Endothelial cell (in vitro differentiated cells): ENCODE measurements at regions not wholly inside any gene's neighbourhood (a gene's known extent, or its start where the extent isn't known, plus 50 kb on each side); places are given as distances from the start of the nearest gene placed in this dataset.

Source experiments
- DNase-seq: peaks from one replicate; pipeline ENCODE4 v3.0.0; 2021; ENCODE audit warnings: low spot score
- H3K27ac Mint-ChIP-seq: one replicate; pipeline ENCODE4 v1.8.0; 2021; ENCODE audit warnings: mixed read lengths, inconsistent platforms; ENCODE audit not compliant: unreplicated experiment
- H3K27me3 Mint-ChIP-seq: one replicate; pipeline ENCODE4 v1.8.0; 2021; ENCODE audit warnings: mild to moderate bottlenecking, moderate library complexity, mixed read lengths, inconsistent platforms; ENCODE audit not compliant: unreplicated experiment
- H3K36me3 Mint-ChIP-seq: one replicate; pipeline ENCODE4 v1.8.0; 2021; ENCODE audit warnings: mild to moderate bottlenecking, low read depth, mixed read lengths, inconsistent platforms; ENCODE audit not compliant: unreplicated experiment
- H3K4me1 Mint-ChIP-seq: one replicate; pipeline ENCODE4 v1.8.0; 2021; ENCODE audit warnings: mild to moderate bottlenecking, mixed read lengths, inconsistent platforms; ENCODE audit not compliant: unreplicated experiment
- H3K4me3 Mint-ChIP-seq: one replicate; pipeline ENCODE4 v1.8.0; 2021; ENCODE audit warnings: mild to moderate bottlenecking, mixed read lengths, inconsistent platforms; ENCODE audit not compliant: unreplicated experiment
- H3K9me3 Mint-ChIP-seq: one replicate; pipeline ENCODE4 v1.8.0; 2021; ENCODE audit warnings: mixed read lengths, inconsistent platforms; ENCODE audit not compliant: unreplicated experiment
- CTCF ChIP-seq: fragments of 200-600 bp; sonication (generic); IDR thresholded peaks from one replicate; pipeline ENCODE4 v1.5.0; 2021; ENCODE audit warnings: antibody characterized with exemption; ENCODE audit not compliant: unreplicated experiment

DNA sequence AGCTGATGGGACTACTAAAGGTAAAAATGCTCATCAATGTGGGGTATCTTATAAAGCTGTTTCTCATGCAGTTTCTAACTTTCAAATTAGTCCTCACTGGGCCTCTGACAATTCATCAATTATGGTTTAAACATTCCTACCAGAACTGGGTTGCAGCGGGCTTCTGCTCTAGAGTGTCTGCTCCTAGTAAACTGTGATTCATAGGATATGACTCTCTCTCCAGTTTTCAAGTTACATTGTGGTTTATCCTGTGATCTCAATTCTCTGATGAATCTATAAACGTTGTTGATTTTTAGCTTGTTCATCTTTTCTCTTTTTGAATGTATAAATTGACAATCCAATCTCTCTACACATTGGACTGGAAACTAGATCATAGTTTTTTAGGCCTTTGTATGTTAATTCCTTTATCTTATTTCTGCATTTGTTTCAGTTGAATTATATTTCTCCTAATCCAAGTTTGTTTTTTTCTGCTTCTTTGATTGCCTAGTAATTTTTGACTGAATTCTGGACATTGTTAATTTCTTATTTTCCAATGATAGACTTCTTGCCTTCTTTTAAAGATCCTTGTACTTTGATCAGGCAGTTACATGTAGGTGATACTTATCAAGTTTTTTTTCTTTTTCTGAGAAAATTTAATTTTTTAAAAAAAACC, 822.6 kb downstream of the TLE1 start:
- DNase-seq = no peak
- Mint-ChIP-seq H3K4me3 (no peak overlapping the region), H3K9me3 (no peaks in the 10 kb centered on the region), H3K27me3 (no peaks in the 10 kb centered on the region), H3K36me3 (no peaks in the 10 kb centered on the region), H3K27ac (no peak overlapping the region), H3K4me1 (no peaks in the 10 kb centered on the region)
- no peak for TF ChIP-seq CTCF

DNA sequence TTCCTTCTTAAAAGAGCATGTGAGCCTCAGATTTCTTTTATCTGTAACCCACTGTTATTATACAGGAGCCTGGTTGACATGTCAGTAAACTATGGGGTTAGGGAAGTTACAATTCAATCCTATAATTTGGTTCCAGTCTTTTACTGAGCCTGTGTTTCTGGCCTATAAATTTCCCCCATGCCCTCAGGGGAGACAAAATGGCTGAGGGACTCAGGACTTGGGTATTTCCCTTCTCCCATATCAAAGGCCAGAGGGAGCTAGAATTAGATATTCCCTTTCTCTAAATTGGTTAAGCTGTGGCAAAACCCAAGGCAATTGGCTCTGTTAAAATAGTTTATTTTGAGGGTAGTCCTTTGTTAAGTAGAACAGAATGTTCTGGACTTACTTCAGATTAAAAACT, 823.2 kb downstream of the TLE1 start:
- no peak for DNase-seq
- no peaks in the 10 kb centered on the region for H3K9me3 Mint-ChIP-seq
- no peaks in the 10 kb centered on the region for H3K36me3 Mint-ChIP-seq
- no peaks in the 10 kb centered on the region for H3K4me1 Mint-ChIP-seq
- no peak overlapping the region for H3K27ac Mint-ChIP-seq
- no peaks in the 10 kb centered on the region for H3K27me3 Mint-ChIP-seq
- no peak overlapping the region for H3K4me3 Mint-ChIP-seq
- TF ChIP-seq CTCF = no peak

DNA sequence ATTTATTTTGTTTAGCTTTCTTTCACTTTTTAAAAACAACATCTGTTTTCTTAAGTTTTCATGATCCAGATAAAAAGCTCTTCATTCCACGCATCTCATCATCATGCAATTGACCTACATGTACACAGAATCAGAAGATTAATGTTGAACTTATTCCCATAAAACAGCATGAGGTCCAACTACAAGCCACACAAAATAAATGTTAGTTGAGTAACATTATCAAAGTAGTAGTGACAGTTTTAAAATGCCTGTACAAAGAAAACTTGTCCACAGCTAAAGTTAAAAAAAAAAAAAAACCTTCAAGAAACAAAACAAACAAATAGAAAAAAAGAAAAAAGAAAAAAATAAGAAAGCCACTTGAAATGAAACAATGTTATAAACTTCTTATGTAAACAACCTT, 846.3 kb downstream of the TLE1 start:
- no peak overlapping the region for H3K4me3 Mint-ChIP-seq
- no peak for TF ChIP-seq CTCF
- H3K36me3 Mint-ChIP-seq = no peaks in the 10 kb centered on the region
- no peaks in the 10 kb centered on the region for H3K4me1 Mint-ChIP-seq
- no peaks in the 10 kb centered on the region for H3K9me3 Mint-ChIP-seq
- no peak overlapping the region for H3K27ac Mint-ChIP-seq
- H3K27me3 Mint-ChIP-seq = no peaks in the 10 kb centered on the region
- no peak for DNase-seq

GRCh38 chr9:80842389-80842788, 847.0 kb downstream of the TLE1 start:
- H3K27ac Mint-ChIP-seq = no peak overlapping the region
- no peak for TF ChIP-seq CTCF
- H3K36me3 Mint-ChIP-seq = no peaks in the 10 kb centered on the region
- no peaks in the 10 kb centered on the region for H3K9me3 Mint-ChIP-seq
- no peak overlapping the region for H3K4me3 Mint-ChIP-seq
- DNase-seq = no peak
- H3K27me3 Mint-ChIP-seq = no peaks in the 10 kb centered on the region
- no peaks in the 10 kb centered on the region for H3K4me1 Mint-ChIP-seq

DNA sequence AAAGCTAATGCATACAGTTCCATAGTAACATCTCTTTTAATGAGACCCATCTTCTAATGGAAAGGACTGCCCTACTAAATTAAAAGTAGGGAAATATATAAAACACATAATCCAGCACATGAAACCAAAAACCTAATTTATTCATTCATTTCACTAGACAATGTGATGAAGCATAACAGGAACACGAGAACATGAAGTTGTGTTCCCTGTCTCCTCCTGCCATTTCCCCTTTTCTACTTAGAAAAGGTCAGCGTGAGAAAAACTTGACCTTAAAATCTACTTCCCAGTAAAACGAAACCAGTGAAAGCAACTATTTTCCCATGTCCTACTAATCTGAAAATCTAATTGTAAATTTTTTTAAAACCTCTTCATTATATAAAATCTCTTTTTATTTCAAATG, 847.5 kb downstream of the TLE1 start:
- H3K9me3 Mint-ChIP-seq = no peaks in the 10 kb centered on the region
- TF ChIP-seq CTCF = no peak
- no peaks in the 10 kb centered on the region for H3K27me3 Mint-ChIP-seq
- no peak for DNase-seq
- H3K36me3 Mint-ChIP-seq = no peaks in the 10 kb centered on the region
- H3K4me1 Mint-ChIP-seq = no peaks in the 10 kb centered on the region
- H3K27ac Mint-ChIP-seq = no peak overlapping the region
- no peak overlapping the region for H3K4me3 Mint-ChIP-seq
